Activated B cell treated with CpG ODN at 0.5 μM for 24 hours (primary cell): ENCODE measurements at regions not wholly inside any gene's neighbourhood (a gene's known extent, or its start where the extent isn't known, plus 50 kb on each side); places are given as distances from the start of the nearest gene placed in this dataset.

Experiments used
- ATAC-seq: fragments of 200-7000 bp; cut with Tn5 transposase; one replicate; pipeline ENCODE4 v1.10.0; 2021; ENCODE audit warnings: low read depth, mild to moderate bottlenecking, moderate library complexity
- CTCF ChIA-PET: fragments of 350-600 bp; sonication (Branson Sonifier 250); formaldehyde crosslinking; loops from one replicate; lab custom pipeline; 2021; ENCODE audit warnings: antibody characterized with exemption; lab: Charles Lee
- POLR2A ChIA-PET: fragments of 350-600 bp; sonication (Branson Sonifier 250); formaldehyde crosslinking; loops from one replicate; lab custom pipeline; 2021; ENCODE audit warnings: antibody characterized with exemption; lab: Charles Lee
- DNase-seq: peaks from one replicate; pipeline ENCODE4 v3.0.0; 2022
- H3K27ac Mint-ChIP-seq: one replicate; pipeline ENCODE4 v1.8.0; 2020; ENCODE audit warnings: mixed read lengths
- H3K27me3 Mint-ChIP-seq: one replicate; pipeline ENCODE4 v1.8.0; 2021; ENCODE audit warnings: mixed read lengths
- H3K36me3 Mint-ChIP-seq: one replicate; pipeline ENCODE4 v1.8.0; 2021; ENCODE audit warnings: low read depth, mixed read lengths
- H3K4me1 Mint-ChIP-seq: one replicate; pipeline ENCODE4 v1.8.0; 2021; ENCODE audit warnings: mixed read lengths
- H3K4me3 Mint-ChIP-seq: one replicate; pipeline ENCODE4 v1.8.0; 2020; ENCODE audit warnings: mild to moderate bottlenecking, mixed read lengths
- H3K9me3 Mint-ChIP-seq: one replicate; pipeline ENCODE4 v1.8.0; 2020; ENCODE audit warnings: mixed read lengths
- intact Hi-C: fragments of 100-400 bp; cut with micrococcal nuclease; formaldehyde crosslinking; loops from one replicate; pipeline ENCODE4 v1.15.1; 2024
- TF ChIP-seq, protein P1 (sequence below): fragments of 200-600 bp; IDR thresholded peaks from one replicate; pipeline ENCODE4 v1.8.0; 2022; ENCODE audit warnings: antibody characterized with exemption, mild to moderate bottlenecking

DNA sequence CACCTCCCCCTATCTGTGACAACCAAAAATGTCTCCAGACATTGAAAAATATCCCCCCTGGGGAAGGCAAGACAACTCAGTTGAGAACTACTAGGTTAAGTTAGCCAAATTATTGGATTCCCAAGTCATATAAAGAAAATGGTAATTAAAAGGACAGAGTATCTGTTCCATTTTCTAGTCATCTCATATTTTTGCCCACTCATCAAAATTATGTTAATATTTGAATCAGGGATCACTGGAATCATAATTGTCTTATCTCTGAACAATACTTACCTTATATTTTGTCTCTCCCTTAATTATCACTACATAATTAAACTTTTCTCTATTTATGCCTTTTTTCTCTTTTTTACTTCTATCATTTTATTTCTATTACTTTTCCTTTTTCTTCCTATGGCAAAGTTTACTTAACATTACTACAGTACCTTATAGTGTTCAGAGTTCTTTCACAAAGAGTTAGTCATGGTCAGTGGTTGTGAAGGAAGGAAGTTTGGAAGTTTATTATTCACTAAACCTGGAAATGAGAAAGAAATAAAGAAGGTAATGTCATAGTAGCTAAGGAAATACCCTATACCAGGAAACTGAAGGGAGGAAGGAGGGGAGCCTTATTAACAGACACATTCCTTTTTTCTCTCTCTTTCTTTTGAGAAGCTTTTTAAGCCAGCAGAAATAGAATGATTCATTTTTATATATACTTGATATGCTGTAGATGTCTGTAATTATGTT lies 332.9 kb downstream of the COL12A1 start:
- TF ChIP-seq, protein P1, sequence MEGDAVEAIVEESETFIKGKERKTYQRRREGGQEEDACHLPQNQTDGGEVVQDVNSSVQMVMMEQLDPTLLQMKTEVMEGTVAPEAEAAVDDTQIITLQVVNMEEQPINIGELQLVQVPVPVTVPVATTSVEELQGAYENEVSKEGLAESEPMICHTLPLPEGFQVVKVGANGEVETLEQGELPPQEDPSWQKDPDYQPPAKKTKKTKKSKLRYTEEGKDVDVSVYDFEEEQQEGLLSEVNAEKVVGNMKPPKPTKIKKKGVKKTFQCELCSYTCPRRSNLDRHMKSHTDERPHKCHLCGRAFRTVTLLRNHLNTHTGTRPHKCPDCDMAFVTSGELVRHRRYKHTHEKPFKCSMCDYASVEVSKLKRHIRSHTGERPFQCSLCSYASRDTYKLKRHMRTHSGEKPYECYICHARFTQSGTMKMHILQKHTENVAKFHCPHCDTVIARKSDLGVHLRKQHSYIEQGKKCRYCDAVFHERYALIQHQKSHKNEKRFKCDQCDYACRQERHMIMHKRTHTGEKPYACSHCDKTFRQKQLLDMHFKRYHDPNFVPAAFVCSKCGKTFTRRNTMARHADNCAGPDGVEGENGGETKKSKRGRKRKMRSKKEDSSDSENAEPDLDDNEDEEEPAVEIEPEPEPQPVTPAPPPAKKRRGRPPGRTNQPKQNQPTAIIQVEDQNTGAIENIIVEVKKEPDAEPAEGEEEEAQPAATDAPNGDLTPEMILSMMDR, result no peak
- no peak overlapping the region for H3K4me3 Mint-ChIP-seq
- intact Hi-C loops, result no loop called here
- POLR2A ChIA-PET, result no interaction called here
- ATAC-seq (no peak), DNase-seq (no peak)
- H3K27ac Mint-ChIP-seq, result no peak overlapping the region
- no peaks in the 10 kb centered on the region for H3K36me3 Mint-ChIP-seq
- H3K9me3 Mint-ChIP-seq, result peaks cover 5% of the 10 kb centered on the region
- CTCF ChIA-PET, result no interaction called here
- no peaks in the 10 kb centered on the region for H3K27me3 Mint-ChIP-seq
- no peaks in the 10 kb centered on the region for H3K4me1 Mint-ChIP-seq

DNA sequence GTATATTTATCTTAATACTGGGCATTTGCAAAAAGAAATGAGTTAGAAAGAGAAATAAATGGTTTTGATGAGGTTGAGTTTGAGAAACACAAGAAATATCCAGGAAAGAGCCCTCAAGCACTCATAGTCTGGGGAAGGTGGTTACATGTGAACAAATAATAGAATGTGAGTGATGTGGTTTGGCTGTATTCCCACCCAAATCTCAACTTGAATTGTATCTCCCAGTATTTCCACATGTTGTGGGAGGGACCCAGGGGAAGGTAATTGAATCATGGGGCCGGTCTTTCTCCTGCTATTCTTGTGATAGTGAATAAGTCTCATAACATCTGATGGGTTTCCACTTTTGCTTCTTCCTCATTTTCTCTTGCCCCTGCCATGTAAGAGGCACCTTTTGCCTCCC lies 334.1 kb downstream of the COL12A1 start:
- POLR2A ChIA-PET, result no interaction called here
- H3K36me3 Mint-ChIP-seq, result no peaks in the 10 kb centered on the region
- ATAC-seq (no peak), DNase-seq (no peak)
- H3K4me1 Mint-ChIP-seq, result no peaks in the 10 kb centered on the region
- intact Hi-C loops, result no loop called here
- H3K27ac Mint-ChIP-seq, result no peak overlapping the region
- no peaks in the 10 kb centered on the region for H3K27me3 Mint-ChIP-seq
- TF ChIP-seq, protein P1, result no peak
- peaks cover 5% of the 10 kb centered on the region for H3K9me3 Mint-ChIP-seq
- no peak overlapping the region for H3K4me3 Mint-ChIP-seq
- CTCF ChIA-PET, result no interaction called here

DNA sequence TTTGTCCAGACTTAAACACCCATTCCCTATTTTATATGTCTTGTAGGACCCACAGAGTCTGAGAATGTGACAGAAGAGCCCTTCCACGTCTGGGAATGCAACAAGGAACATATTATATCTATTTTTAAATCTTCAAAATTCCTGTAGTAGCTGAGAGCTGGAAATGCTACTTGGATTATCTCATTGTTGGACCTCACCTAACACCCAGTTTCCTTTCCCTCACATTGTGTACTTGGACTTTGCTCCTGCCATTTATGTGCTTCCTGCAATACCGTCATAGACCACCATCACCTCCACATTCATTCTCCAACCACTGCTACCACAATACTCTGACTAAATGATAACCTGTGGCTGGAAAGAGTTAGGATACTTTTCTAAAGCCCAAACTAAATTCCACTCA lies 335.4 kb downstream of the COL12A1 start:
- ChIA-PET POLR2A (no interaction called here), CTCF (no interaction called here)
- intact Hi-C loops, result no loop called here
- Mint-ChIP-seq H3K27ac (no peak overlapping the region), H3K4me1 (no peaks in the 10 kb centered on the region), H3K27me3 (no peaks in the 10 kb centered on the region), H3K4me3 (no peak overlapping the region), H3K9me3 (peaks cover 5% of the 10 kb centered on the region), H3K36me3 (no peaks in the 10 kb centered on the region)
- TF ChIP-seq, protein P1, result no peak
- no peak for DNase-seq
- ATAC-seq, result no peak

DNA sequence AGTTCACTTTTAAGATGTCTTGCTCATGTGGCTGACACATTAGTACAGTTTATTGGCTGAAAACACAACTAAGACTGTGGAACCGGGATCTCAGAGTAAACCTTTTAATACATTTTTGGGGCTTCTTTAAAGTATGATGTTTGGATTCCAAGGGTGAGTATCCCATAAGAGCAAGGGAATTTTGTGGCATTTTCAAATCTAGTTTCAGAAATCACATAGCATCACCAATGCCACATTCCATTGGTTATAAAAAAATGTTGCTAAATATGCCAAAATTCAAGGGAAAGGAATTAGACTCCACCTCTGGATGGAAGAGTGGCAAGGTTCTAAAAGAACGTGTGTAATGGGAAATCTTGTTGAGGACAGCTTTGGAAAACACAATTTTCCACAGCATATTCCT lies 338.6 kb downstream of the COL12A1 start:
- no peaks in the 10 kb centered on the region for H3K36me3 Mint-ChIP-seq
- H3K9me3 Mint-ChIP-seq, result peaks cover 4% of the 10 kb centered on the region
- H3K4me3 Mint-ChIP-seq, result no peak overlapping the region
- no peak for DNase-seq
- no peaks in the 10 kb centered on the region for H3K4me1 Mint-ChIP-seq
- TF ChIP-seq, protein P1, result no peak
- no peak overlapping the region for H3K27ac Mint-ChIP-seq
- POLR2A ChIA-PET, result no interaction called here
- no peaks in the 10 kb centered on the region for H3K27me3 Mint-ChIP-seq
- CTCF ChIA-PET, result no interaction called here
- intact Hi-C loops, result no loop called here
- ATAC-seq, result no peak

DNA sequence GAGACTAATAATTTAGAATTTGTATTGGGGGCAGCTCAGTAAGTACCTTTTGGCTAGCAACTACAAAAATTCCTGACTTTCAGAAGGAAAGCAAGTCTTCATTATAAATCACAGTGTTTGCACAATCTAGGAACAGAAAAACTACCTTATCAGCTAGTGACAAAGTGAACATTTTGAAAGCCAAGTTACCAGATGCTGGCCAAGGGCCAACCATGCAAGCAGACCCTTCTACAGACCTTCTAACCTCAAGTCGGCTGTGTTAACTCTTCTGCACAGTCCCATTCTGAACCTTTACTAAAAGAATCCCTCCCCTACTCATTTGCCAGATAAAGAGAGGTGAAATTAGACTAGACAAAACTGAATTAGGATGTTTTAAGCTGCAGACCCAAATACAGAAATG lies 341.9 kb downstream of the COL12A1 start:
- H3K9me3 Mint-ChIP-seq, result no peaks in the 10 kb centered on the region
- ChIA-PET POLR2A (no interaction called here), CTCF (no interaction called here)
- ATAC-seq (no peak), DNase-seq (no peak)
- no peaks in the 10 kb centered on the region for H3K36me3 Mint-ChIP-seq
- H3K4me3 Mint-ChIP-seq, result no peak overlapping the region
- H3K27me3 Mint-ChIP-seq, result no peaks in the 10 kb centered on the region
- TF ChIP-seq, protein P1, result no peak
- intact Hi-C loops, result no loop called here
- no peak overlapping the region for H3K27ac Mint-ChIP-seq
- no peaks in the 10 kb centered on the region for H3K4me1 Mint-ChIP-seq
